Esophagus (tissue), 2 donors: ENCODE measurements at regions not wholly inside any gene's neighbourhood (a gene's known extent, or its start where the extent isn't known, plus 50 kb on each side); places are given as distances from the start of the nearest gene placed in this dataset.

Source experiments
- H3K27ac ChIP-seq, 2 donors: one replicate each; pipeline ENCODE4 v1.5.1; 2013; ENCODE audit warnings: low read depth in 2 of 2, mild to moderate bottlenecking in 2 of 2, inconsistent platforms in 1 of 2, low read length in 1 of 2, moderate library complexity in 1 of 2
- H3K27me3 ChIP-seq, 2 donors: one replicate each; pipeline ENCODE4 v1.6.1; 2013; ENCODE audit warnings: low read length in 2 of 2, control low read depth in 1 of 2, mild to moderate bottlenecking in 1 of 2; ENCODE audit not compliant: insufficient read depth in 2 of 2, control insufficient read depth in 1 of 2
- H3K36me3 ChIP-seq, 2 donors: one replicate each; pipeline ENCODE4 v1.6.1; 2013; ENCODE audit warnings: low read length in 1 of 2; ENCODE audit not compliant: control insufficient read depth in 2 of 2, insufficient read depth in 2 of 2
- H3K4me1 ChIP-seq, 2 donors: one replicate each; pipeline ENCODE4 v1.6.1; 2013; ENCODE audit warnings: low read length in 1 of 2; ENCODE audit not compliant: control insufficient read depth in 2 of 2, insufficient read depth in 2 of 2
- H3K4me3 ChIP-seq, 2 donors: one replicate each; pipeline ENCODE4 v1.5.1; 2013; ENCODE audit warnings: low read length in 2 of 2, mild to moderate bottlenecking in 2 of 2, low read depth in 1 of 2, moderate library complexity in 1 of 2
- H3K9me3 ChIP-seq, 2 donors: one replicate each; pipeline ENCODE4 v1.6.1; 2013; ENCODE audit warnings: mild to moderate bottlenecking in 2 of 2, low read depth in 1 of 2, low read length in 1 of 2, moderate library complexity in 1 of 2; ENCODE audit not compliant: control insufficient read depth in 2 of 2, insufficient read depth in 1 of 2
- WGBS, 2 donors: extraction: QIAGEN DNeasy Blood & Tissue Kit; methylation state at CpG; one replicate each; pipeline ENCODE4 v1.1.7; 2013; 5-methylcytosine and 5-hydroxymethylcytosine counted together
- donor health status: healthy with polysubstance abuse.
- donor health status: Bipolar disorder and iron deficiency.

- Histone ChIP-seq H3K27me3 (no peaks in the 10 kb centered on the region), H3K27ac (no peak overlapping the region), H3K36me3 (no peaks in the 10 kb centered on the region), H3K4me1 (no peaks in the 10 kb centered on the region), H3K9me3 (no peaks in the 10 kb centered on the region), H3K4me3 (no peak overlapping the region)
- 47 to 48% methylated on average over 3 of the region's 3 CpGs for whole genome bisulfite sequencing, 2 donors
Measured at GRCh38 chr5:33343676-33344327, 97.0 kb upstream of the TARS1 start.

- Histone ChIP-seq H3K36me3 (no peaks in the 10 kb centered on the region), H3K4me3 (no peak overlapping the region), H3K27ac (no peak overlapping the region), H3K27me3 (no peaks in the 10 kb centered on the region), H3K4me1 (no peaks in the 10 kb centered on the region), H3K9me3 (no peaks in the 10 kb centered on the region)
- 81 to 82% methylated on average over 1 of the region's 1 CpG for WGBS, 2 donors
Measured at GRCh38 chr5:33346534-33346933, 94.2 kb upstream of the TARS1 start.

GRCh38 chr5:33361781-33362180, 79.0 kb upstream of the TARS1 start:
- Histone ChIP-seq H3K4me3 (no peak overlapping the region), H3K27me3 (no peaks in the 10 kb centered on the region), H3K4me1 (no peaks in the 10 kb centered on the region), H3K9me3 (no peaks in the 10 kb centered on the region), H3K36me3 (no peaks in the 10 kb centered on the region), H3K27ac (no peak overlapping the region)
- WGBS, 2 donors: 92 to 94% methylated on average over 1 of the region's 1 CpG

- Histone ChIP-seq H3K27me3 (no peaks in the 10 kb centered on the region), H3K4me3 (no peak overlapping the region), H3K27ac (no peak overlapping the region), H3K36me3 (no peaks in the 10 kb centered on the region), H3K9me3 (no peaks in the 10 kb centered on the region), H3K4me1 (no peaks in the 10 kb centered on the region)
- 45 to 53% methylated on average over 4 of the region's 4 CpGs for WGBS, 2 donors
Measured at GRCh38 chr5:33362915-33363314, 77.8 kb upstream of the TARS1 start.

- Histone ChIP-seq H3K4me3 (no peak overlapping the region), H3K4me1 (no peaks in the 10 kb centered on the region), H3K36me3 (no peaks in the 10 kb centered on the region), H3K9me3 (no peaks in the 10 kb centered on the region), H3K27me3 (no peaks in the 10 kb centered on the region), H3K27ac (no peak overlapping the region)
- WGBS, 2 donors: 84 to 93% methylated on average over 3 of the region's 3 CpGs
Measured at GRCh38 chr5:33363537-33363936, 77.2 kb upstream of the TARS1 start.

GRCh38 chr5:33364406-33364805, 76.4 kb upstream of the TARS1 start:
- Histone ChIP-seq H3K27ac (no peak overlapping the region), H3K9me3 (no peaks in the 10 kb centered on the region), H3K4me3 (no peak overlapping the region), H3K36me3 (no peaks in the 10 kb centered on the region), H3K4me1 (no peaks in the 10 kb centered on the region), H3K27me3 (no peaks in the 10 kb centered on the region)
- 61 to 75% methylated on average over 2 of the region's 2 CpGs for WGBS, 2 donors

GRCh38 chr5:33367416-33367815, 73.3 kb upstream of the TARS1 start:
- Histone ChIP-seq H3K9me3 (no peaks in the 10 kb centered on the region), H3K27me3 (no peaks in the 10 kb centered on the region), H3K4me1 (no peaks in the 10 kb centered on the region), H3K4me3 (no peak overlapping the region), H3K27ac (no peak overlapping the region), H3K36me3 (no peaks in the 10 kb centered on the region)
- WGBS, 2 donors: 58 to 62% methylated on average over 3 of the region's 3 CpGs

GRCh38 chr5:33369485-33370465, 71.0 kb upstream of the TARS1 start:
- Histone ChIP-seq H3K27ac (no peak overlapping the region), H3K36me3 (no peaks in the 10 kb centered on the region), H3K4me3 (no peak overlapping the region), H3K27me3 (no peaks in the 10 kb centered on the region), H3K9me3 (no peaks in the 10 kb centered on the region), H3K4me1 (no peaks in the 10 kb centered on the region)
- WGBS, 2 donors: 50 to 64% methylated on average over 5 of the region's 5 CpGs

- Histone ChIP-seq H3K36me3 (no peaks in the 10 kb centered on the region), H3K4me1 (no peaks in the 10 kb centered on the region), H3K27ac (no peak overlapping the region), H3K9me3 (no peaks in the 10 kb centered on the region), H3K4me3 (no peak overlapping the region), H3K27me3 (no peaks in the 10 kb centered on the region)
- 64 to 71% methylated on average over 2 of the region's 2 CpGs for WGBS, 2 donors
Measured at GRCh38 chr5:33370466-33370859, 70.3 kb upstream of the TARS1 start.
